Esophagus muscularis mucosa (tissue), 3 donors: ENCODE measurements at regions not wholly inside any gene's neighbourhood (a gene's known extent, or its start where the extent isn't known, plus 50 kb on each side); places are given as distances from the start of the nearest gene placed in this dataset.

ENCODE experiments used
- POLR2A ChIP-seq: fragments of 450-650 bp; IDR thresholded peaks from one replicate; pipeline ENCODE4 v1.6.1; 2017; ENCODE audit warnings: antibody characterized with exemption, moderate library complexity, mild to moderate bottlenecking, low read depth
- POLR2AphosphoS5 ChIP-seq, 2 donors: sonication (generic); formaldehyde crosslinking; IDR thresholded peaks; one replicate each; pipeline ENCODE4 v1.6.1; 2017; ENCODE audit warnings: antibody characterized with exemption in 2 of 2
- TF ChIP-seq, protein P1 (sequence below), 3 experiments: fragments of 200-600 bp in 2 of 3; fragments of 450-650 bp in 1 of 3; sonication (generic) in 2 of 3; IDR thresholded peaks; one replicate each; pipeline ENCODE4 v1.5.1; 2017 to 2019; ENCODE audit warnings: antibody characterized with exemption in 3 of 3, mild to moderate bottlenecking in 2 of 3, moderate library complexity in 1 of 3

GRCh38 chr7:55307123-55307916 is 57.8 kb upstream of the LANCL2 start:
- TF ChIP-seq, protein P1, sequence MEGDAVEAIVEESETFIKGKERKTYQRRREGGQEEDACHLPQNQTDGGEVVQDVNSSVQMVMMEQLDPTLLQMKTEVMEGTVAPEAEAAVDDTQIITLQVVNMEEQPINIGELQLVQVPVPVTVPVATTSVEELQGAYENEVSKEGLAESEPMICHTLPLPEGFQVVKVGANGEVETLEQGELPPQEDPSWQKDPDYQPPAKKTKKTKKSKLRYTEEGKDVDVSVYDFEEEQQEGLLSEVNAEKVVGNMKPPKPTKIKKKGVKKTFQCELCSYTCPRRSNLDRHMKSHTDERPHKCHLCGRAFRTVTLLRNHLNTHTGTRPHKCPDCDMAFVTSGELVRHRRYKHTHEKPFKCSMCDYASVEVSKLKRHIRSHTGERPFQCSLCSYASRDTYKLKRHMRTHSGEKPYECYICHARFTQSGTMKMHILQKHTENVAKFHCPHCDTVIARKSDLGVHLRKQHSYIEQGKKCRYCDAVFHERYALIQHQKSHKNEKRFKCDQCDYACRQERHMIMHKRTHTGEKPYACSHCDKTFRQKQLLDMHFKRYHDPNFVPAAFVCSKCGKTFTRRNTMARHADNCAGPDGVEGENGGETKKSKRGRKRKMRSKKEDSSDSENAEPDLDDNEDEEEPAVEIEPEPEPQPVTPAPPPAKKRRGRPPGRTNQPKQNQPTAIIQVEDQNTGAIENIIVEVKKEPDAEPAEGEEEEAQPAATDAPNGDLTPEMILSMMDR (IDR thresholded peaks at IDR 0.05): no peak
- TF ChIP-seq POLR2A (no peak), POLR2AphosphoS5 (IDR thresholded peaks at IDR 0.05) (no peak)
